Immature natural killer cell (primary cell): ENCODE measurements at regions not wholly inside any gene's neighbourhood (a gene's known extent, or its start where the extent isn't known, plus 50 kb on each side); places are given as distances from the start of the nearest gene placed in this dataset.

Experiments
- DNase-seq, 3 donors: peaks; one replicate each; pipeline ENCODE4 v3.0.0; 2022; ENCODE audit warnings: mixed read lengths in 1 of 3
- H3K27ac Mint-ChIP-seq, 6 donors: one replicate each; pipeline ENCODE4 v1.8.0; 2020; ENCODE audit warnings: mixed read lengths in 6 of 6, mild to moderate bottlenecking in 5 of 6, inconsistent platforms in 4 of 6, moderate library complexity in 3 of 6
- H3K27me3 Mint-ChIP-seq, 3 donors: one replicate each; pipeline ENCODE4 v1.8.0; 2020 to 2021; ENCODE audit warnings: low read depth in 3 of 3, mild to moderate bottlenecking in 3 of 3, mixed read lengths in 3 of 3, moderate library complexity in 3 of 3, inconsistent platforms in 1 of 3
- H3K36me3 Mint-ChIP-seq, 3 donors: one replicate each; pipeline ENCODE4 v1.8.0; 2020; ENCODE audit warnings: mixed read lengths in 3 of 3, inconsistent platforms in 2 of 3, mild to moderate bottlenecking in 2 of 3
- H3K4me1 Mint-ChIP-seq, 2 donors: one replicate each; pipeline ENCODE4 v1.8.0; 2020; ENCODE audit warnings: inconsistent platforms in 2 of 2, mild to moderate bottlenecking in 2 of 2, mixed read lengths in 2 of 2, moderate library complexity in 1 of 2
- H3K4me3 Mint-ChIP-seq, 5 donors: one replicate each; pipeline ENCODE4 v1.8.0; 2020; ENCODE audit warnings: mild to moderate bottlenecking in 5 of 5, mixed read lengths in 5 of 5, inconsistent platforms in 3 of 5, moderate library complexity in 3 of 5
- H3K9me3 Mint-ChIP-seq, 6 donors: one replicate each; pipeline ENCODE4 v1.8.0; 2020; ENCODE audit warnings: mild to moderate bottlenecking in 6 of 6, mixed read lengths in 6 of 6, inconsistent platforms in 4 of 6, moderate library complexity in 3 of 6

GRCh38 chr9:117873664-117874063, 169.5 kb downstream of the TLR4 start:
- H3K9me3 Mint-ChIP-seq, result no peaks in the 10 kb centered on the region
- H3K4me3 Mint-ChIP-seq, result no peak overlapping the region
- no peaks in the 10 kb centered on the region for H3K4me1 Mint-ChIP-seq
- no peak for DNase-seq
- H3K27me3 Mint-ChIP-seq, result peaks cover 0 to 5% (median 3%) of the 10 kb centered on the region in 3 donors
- no peak overlapping the region for H3K27ac Mint-ChIP-seq
- H3K36me3 Mint-ChIP-seq, result no peaks in the 10 kb centered on the region

- Mint-ChIP-seq H3K9me3 (no peaks in the 10 kb centered on the region), H3K36me3 (no peaks in the 10 kb centered on the region), H3K27me3 (peaks cover 0 to 3% (median under 1%) of the 10 kb centered on the region in 3 donors), H3K4me1 (no peaks in the 10 kb centered on the region), H3K4me3 (no peak overlapping the region), H3K27ac (no peak overlapping the region)
- DNase-seq, result no peak
These were observed 171.7 kb downstream of the TLR4 start for GRCh38 chr9:117875886-117876285.

- Mint-ChIP-seq H3K9me3 (no peaks in the 10 kb centered on the region), H3K27me3 (peaks cover 2 to 9% (median 2%) of the 10 kb centered on the region in 3 donors), H3K36me3 (no peaks in the 10 kb centered on the region), H3K27ac (no peak overlapping the region), H3K4me1 (no peaks in the 10 kb centered on the region), H3K4me3 (no peak overlapping the region)
- DNase-seq, result no peak
These were observed 178.0 kb downstream of the TLR4 start for GRCh38 chr9:117882171-117882570.

GRCh38 chr9:117886616-117887015, 182.4 kb downstream of the TLR4 start:
- no peaks in the 10 kb centered on the region for H3K4me1 Mint-ChIP-seq
- H3K36me3 Mint-ChIP-seq, result no peaks in the 10 kb centered on the region
- H3K4me3 Mint-ChIP-seq, result no peak overlapping the region
- no peak for DNase-seq
- peaks cover 2 to 5% (median 2%) of the 10 kb centered on the region in 3 donors for H3K27me3 Mint-ChIP-seq
- H3K9me3 Mint-ChIP-seq, result peaks cover 0 to 1% (median 0%) of the 10 kb centered on the region in 6 donors
- H3K27ac Mint-ChIP-seq, result no peak overlapping the region

GRCh38 chr9:117887383-117887782, 183.2 kb downstream of the TLR4 start:
- no peak for DNase-seq
- H3K4me3 Mint-ChIP-seq, result no peak overlapping the region
- no peaks in the 10 kb centered on the region for H3K4me1 Mint-ChIP-seq
- H3K27ac Mint-ChIP-seq, result no peak overlapping the region
- no peaks in the 10 kb centered on the region for H3K27me3 Mint-ChIP-seq
- peaks cover 0 to 1% (median 0%) of the 10 kb centered on the region in 6 donors for H3K9me3 Mint-ChIP-seq
- H3K36me3 Mint-ChIP-seq, result no peaks in the 10 kb centered on the region

GRCh38 chr9:117887941-117888340, 183.7 kb downstream of the TLR4 start:
- Mint-ChIP-seq H3K36me3 (no peaks in the 10 kb centered on the region), H3K4me3 (no peak overlapping the region), H3K4me1 (no peaks in the 10 kb centered on the region), H3K27ac (no peak overlapping the region), H3K27me3 (no peaks in the 10 kb centered on the region), H3K9me3 (peaks cover 0 to 1% (median 0%) of the 10 kb centered on the region in 6 donors)
- no peak for DNase-seq

- Mint-ChIP-seq H3K4me1 (no peaks in the 10 kb centered on the region), H3K27ac (no peak overlapping the region), H3K9me3 (peaks cover 2 to 17% (median 6%) of the 10 kb centered on the region in 6 donors), H3K27me3 (peaks cover 3 to 6% (median 4%) of the 10 kb centered on the region in 3 donors), H3K36me3 (no peaks in the 10 kb centered on the region), H3K4me3 (no peak overlapping the region)
- DNase-seq, result no peak
These were observed 199.2 kb downstream of the TLR4 start for GRCh38 chr9:117903453-117903852.

- no peak for DNase-seq
- Mint-ChIP-seq H3K4me1 (no peaks in the 10 kb centered on the region), H3K27me3 (peaks cover 3 to 12% (median 6%) of the 10 kb centered on the region in 3 donors), H3K9me3 (peaks cover 10 to 47% (median 27%) of the 10 kb centered on the region in 6 donors), H3K27ac (no peak overlapping the region), H3K36me3 (peaks cover 0 to 12% (median 0%) of the 10 kb centered on the region in 3 donors), H3K4me3 (no peak overlapping the region)
These were observed 202.6 kb downstream of the TLR4 start for GRCh38 chr9:117906763-117907162.

- Mint-ChIP-seq H3K4me3 (no peak overlapping the region), H3K9me3 (peaks cover 10 to 54% (median 31%) of the 10 kb centered on the region in 6 donors), H3K27me3 (peaks cover 3 to 12% (median 6%) of the 10 kb centered on the region in 3 donors)
These were observed 203.2 kb downstream of the TLR4 start for GRCh38 chr9:117907420-117907819.

GRCh38 chr9:117916291-117916690, 212.1 kb downstream of the TLR4 start:
- peaks cover 3 to 21% (median 10%) of the 10 kb centered on the region in 6 donors for H3K9me3 Mint-ChIP-seq
- no peak overlapping the region for H3K27ac Mint-ChIP-seq
- no peak for DNase-seq
- no peaks in the 10 kb centered on the region for H3K4me1 Mint-ChIP-seq
- peaks cover 0 to 4% (median 0%) of the 10 kb centered on the region in 3 donors for H3K36me3 Mint-ChIP-seq
- H3K27me3 Mint-ChIP-seq, result peaks cover 2 to 5% (median 4%) of the 10 kb centered on the region in 3 donors
- H3K4me3 Mint-ChIP-seq, result no peak overlapping the region

More at GRCh38 chr9:117907420-117907819, 203.2 kb downstream of the TLR4 start:
- Mint-ChIP-seq H3K27ac (no peak overlapping the region), H3K4me1 (no peaks in the 10 kb centered on the region), H3K36me3 (peaks cover 0 to 12% (median 0%) of the 10 kb centered on the region in 3 donors)
- no peak for DNase-seq

GRCh38 chr9:117917873-117918272, 213.7 kb downstream of the TLR4 start:
- Mint-ChIP-seq H3K4me1 (no peaks in the 10 kb centered on the region), H3K9me3 (peaks cover 0 to 5% (median 1%) of the 10 kb centered on the region in 6 donors), H3K27me3 (peaks cover 2 to 5% (median 4%) of the 10 kb centered on the region in 3 donors), H3K36me3 (no peaks in the 10 kb centered on the region), H3K4me3 (no peak overlapping the region), H3K27ac (no peak overlapping the region)
- peak in 1 of 3 donors; percentile 28 for DNase-seq

- Mint-ChIP-seq H3K4me1 (no peaks in the 10 kb centered on the region), H3K9me3 (peaks cover 0 to 4% (median under 1%) of the 10 kb centered on the region in 6 donors), H3K36me3 (no peaks in the 10 kb centered on the region), H3K27ac (no peak overlapping the region), H3K4me3 (no peak overlapping the region), H3K27me3 (peaks cover 1 to 4% (median 2%) of the 10 kb centered on the region in 3 donors)
- no peak for DNase-seq
These were observed 215.3 kb downstream of the TLR4 start for GRCh38 chr9:117919538-117919937.

GRCh38 chr9:117926031-117926658, 221.9 kb downstream of the TLR4 start:
- H3K27ac Mint-ChIP-seq, result no peak overlapping the region

GRCh38 chr9:117927354-117927753, 223.2 kb downstream of the TLR4 start:
- H3K9me3 Mint-ChIP-seq, result peaks cover 0 to 5% (median 2%) of the 10 kb centered on the region in 6 donors
- no peaks in the 10 kb centered on the region for H3K4me1 Mint-ChIP-seq
- H3K27me3 Mint-ChIP-seq, result peaks cover 2 to 3% (median 2%) of the 10 kb centered on the region in 3 donors
- H3K27ac Mint-ChIP-seq, result peak overlapping the region in 1 of 6 donors; percentile 9
- H3K36me3 Mint-ChIP-seq, result no peaks in the 10 kb centered on the region
- no peak for DNase-seq
- H3K4me3 Mint-ChIP-seq, result no peak overlapping the region

More at GRCh38 chr9:117926031-117926658, 221.9 kb downstream of the TLR4 start:
- Mint-ChIP-seq H3K36me3 (no peaks in the 10 kb centered on the region), H3K27me3 (peaks cover 2 to 3% (median 2%) of the 10 kb centered on the region in 3 donors), H3K4me1 (no peaks in the 10 kb centered on the region), H3K4me3 (no peak overlapping the region), H3K9me3 (peaks cover 0 to 5% (median under 1%) of the 10 kb centered on the region in 6 donors)
- DNase-seq, result no peak
